ENCODE measurements at regions not wholly inside any gene's neighbourhood (a gene's known extent, or its start where the extent isn't known, plus 50 kb on each side); places are given as distances from the start of the nearest gene placed in this dataset.

- Histone ChIP-seq H3K36me3 (ENCODE audit: control insufficient read depth, insufficient read depth, low read length) (no peaks in the 10 kb centered on the region), H3K27me3 (replicated peaks; ENCODE audit: control insufficient read depth, insufficient read depth, low read length) (no peaks in the 10 kb centered on the region), H3K4me3 (replicated peaks; ENCODE audit: low read depth, low read length) (no peak overlapping the region)
- DNase-seq (ENCODE audit: extremely low read depth, insufficient read length): no peak
- no peak for TF ChIP-seq CTCF (IDR thresholded peaks at IDR 0.05; ENCODE audit: insufficient read depth, low read length, poor library complexity, severe bottlenecking)
Measured at GRCh38 chr13:56932104-56932503, 208.6 kb upstream of the PRR20A start.

- Histone ChIP-seq H3K4me3 (replicated peaks; ENCODE audit: low read depth, low read length) (no peak overlapping the region), H3K36me3 (ENCODE audit: control insufficient read depth, insufficient read depth, low read length) (no peaks in the 10 kb centered on the region), H3K27me3 (replicated peaks; ENCODE audit: control insufficient read depth, insufficient read depth, low read length) (no peaks in the 10 kb centered on the region)
- no peak for TF ChIP-seq CTCF (IDR thresholded peaks at IDR 0.05; ENCODE audit: insufficient read depth, low read length, poor library complexity, severe bottlenecking)
- DNase-seq (ENCODE audit: extremely low read depth, insufficient read length): no peak
Measured at GRCh38 chr13:56953965-56954364, 186.8 kb upstream of the PRR20A start.

DNA sequence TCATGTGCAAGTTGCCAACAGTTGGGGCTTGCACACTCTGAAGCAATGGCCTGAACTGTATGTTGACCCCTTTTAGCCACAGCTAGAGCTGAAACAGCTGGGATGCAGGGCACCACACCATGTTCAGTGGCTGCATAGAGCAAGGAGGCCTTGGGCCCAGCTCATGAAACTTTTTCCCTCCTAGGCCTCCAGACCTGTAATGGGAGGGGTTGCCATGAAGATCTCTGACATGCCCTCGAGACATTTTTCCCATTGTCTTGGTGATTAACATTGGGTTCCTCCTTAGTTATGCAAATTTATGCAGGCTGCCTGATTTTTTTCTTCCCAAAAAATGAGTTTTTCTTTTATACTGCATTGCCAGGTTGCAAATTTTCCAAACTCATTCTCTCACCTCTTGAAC is 165.1 kb upstream of the PRR20A start:
- no peak for TF ChIP-seq CTCF (IDR thresholded peaks at IDR 0.05; ENCODE audit: insufficient read depth, low read length, poor library complexity, severe bottlenecking)
- DNase-seq (ENCODE audit: extremely low read depth, insufficient read length): no peak
- Histone ChIP-seq H3K36me3 (ENCODE audit: control insufficient read depth, insufficient read depth, low read length) (no peaks in the 10 kb centered on the region), H3K4me3 (replicated peaks; ENCODE audit: low read depth, low read length) (no peak overlapping the region), H3K27me3 (replicated peaks; ENCODE audit: control insufficient read depth, insufficient read depth, low read length) (no peaks in the 10 kb centered on the region)

DNA sequence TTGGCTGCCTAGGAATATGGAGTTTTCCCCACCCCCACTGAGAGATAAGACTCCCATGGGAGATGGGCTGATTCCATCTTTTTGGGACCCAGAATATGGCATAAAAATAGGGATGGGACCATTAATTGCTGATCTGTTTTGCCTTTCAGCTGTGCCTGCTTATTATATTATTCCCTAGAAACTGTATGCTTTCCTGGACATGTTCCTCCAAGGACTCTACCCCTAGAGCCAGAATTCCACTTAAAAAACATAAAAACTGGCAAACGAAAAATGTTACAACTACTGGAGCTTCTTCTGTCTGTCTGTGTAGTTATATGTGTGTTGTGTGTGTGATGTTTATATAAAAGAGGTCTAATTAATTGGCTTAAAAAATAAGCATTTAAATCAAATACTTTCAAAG is 159.9 kb upstream of the PRR20A start:
- Histone ChIP-seq H3K27me3 (replicated peaks; ENCODE audit: control insufficient read depth, insufficient read depth, low read length) (no peaks in the 10 kb centered on the region), H3K36me3 (ENCODE audit: control insufficient read depth, insufficient read depth, low read length) (no peaks in the 10 kb centered on the region), H3K4me3 (replicated peaks; ENCODE audit: low read depth, low read length) (no peak overlapping the region)
- DNase-seq (ENCODE audit: extremely low read depth, insufficient read length): no peak
- TF ChIP-seq CTCF (IDR thresholded peaks at IDR 0.05; ENCODE audit: insufficient read depth, low read length, poor library complexity, severe bottlenecking): no peak

DNA sequence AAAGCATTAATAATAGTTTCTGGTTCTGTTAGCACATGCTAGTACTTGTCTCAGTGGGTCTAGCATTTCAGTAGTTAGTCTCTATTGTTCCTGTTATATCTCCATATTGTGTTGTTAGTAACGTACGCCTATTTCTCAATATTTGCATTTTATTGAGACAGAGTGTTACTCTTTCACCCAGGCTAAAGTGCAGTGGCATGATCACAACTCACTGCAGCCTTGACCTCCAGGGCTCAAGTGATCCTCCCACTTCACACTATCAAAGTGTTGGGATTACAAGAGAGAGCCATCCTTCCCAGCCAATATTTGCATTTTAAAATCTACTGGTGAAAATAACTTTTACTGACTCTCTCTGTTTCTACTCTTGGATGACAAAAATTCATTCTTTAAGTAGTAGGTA is 154.6 kb upstream of the PRR20A start:
- no peak overlapping the region for H3K4me3 ChIP-seq (replicated peaks; ENCODE audit: low read depth, low read length)
- no peaks in the 10 kb centered on the region for H3K36me3 ChIP-seq (ENCODE audit: control insufficient read depth, insufficient read depth, low read length)
- TF ChIP-seq CTCF (IDR thresholded peaks at IDR 0.05; ENCODE audit: insufficient read depth, low read length, poor library complexity, severe bottlenecking): no peak
- no peaks in the 10 kb centered on the region for H3K27me3 ChIP-seq (replicated peaks; ENCODE audit: control insufficient read depth, insufficient read depth, low read length)
- DNase-seq (ENCODE audit: extremely low read depth, insufficient read length): no peak

GRCh38 chr13:56988543-56988942 is 152.2 kb upstream of the PRR20A start:
- TF ChIP-seq CTCF (IDR thresholded peaks at IDR 0.05; ENCODE audit: insufficient read depth, low read length, poor library complexity, severe bottlenecking): no peak
- Histone ChIP-seq H3K36me3 (ENCODE audit: control insufficient read depth, insufficient read depth, low read length) (no peaks in the 10 kb centered on the region), H3K27me3 (replicated peaks; ENCODE audit: control insufficient read depth, insufficient read depth, low read length) (no peaks in the 10 kb centered on the region), H3K4me3 (replicated peaks; ENCODE audit: low read depth, low read length) (no peak overlapping the region)
- no peak for DNase-seq (ENCODE audit: extremely low read depth, insufficient read length)

All from GM06990 (cell line).